ENCODE measurements at regions not wholly inside any gene's neighbourhood (a gene's known extent, or its start where the extent isn't known, plus 50 kb on each side); places are given as distances from the start of the nearest gene placed in this dataset.

- DNase-seq (ENCODE audit: low read depth, low spot score) (no peak), FAIRE-seq (no peak), ATAC-seq (no peak)
- ChIA-PET CTCF (interaction anchor here (0.7 kb wide), 1 partner anchor 416 kb away, joined by 4 read pairs; no protein-coding TSS in a partner anchor), RAD21 (ENCODE audit: unreplicated experiment) (no interaction called here), SMC1A (ENCODE audit: uncharacterized antibody, unreplicated experiment) (interaction anchor here (0.9 to 2.1 kb wide), 3 partner anchors 8 to 20 kb away, joined by 4 to 5 read pairs (median 4); no protein-coding TSS in a partner anchor), POLR2A (interaction anchor here (0.5 to 0.7 kb wide), 3 partner anchors 9 to 423 kb away, joined by 3 to 5 read pairs (median 3); no protein-coding TSS in a partner anchor)
- intact Hi-C loops (cut with micrococcal nuclease; ENCODE audit: unreplicated experiment) (loop anchor here (10.0 kb wide), 1 partner anchor 477 kb away; no protein-coding TSS in a partner anchor), in situ Hi-C loops (cut with MboI) (no loop called here)
- Histone ChIP-seq H2AFZ (ENCODE audit: control insufficient read depth, low read depth, low read length) (no peak overlapping the region), H3K4me2 (ENCODE audit: control insufficient read depth, insufficient read depth) (no peak overlapping the region), H3K36me3 (ENCODE audit: control insufficient read depth in 2 of 2, insufficient read depth in 2 of 2, low read length in 1 of 2) (no peaks in the 10 kb centered on the region), H3K27ac (ENCODE audit: control insufficient read depth, insufficient read depth) (no peak overlapping the region), H3K27me3 (replicated peaks in 1 of 2; ENCODE audit: control insufficient read depth in 2 of 2, insufficient read depth in 2 of 2, low read length in 1 of 2) (no peaks in the 10 kb centered on the region), H3K4me3 (no peak overlapping the region), H3K79me2 (ENCODE audit: control insufficient read depth, insufficient read depth, low read length) (no peaks in the 10 kb centered on the region), H3K9me3 (replicated peaks; ENCODE audit: control insufficient read depth, insufficient read depth, low read length) (no peaks in the 10 kb centered on the region), H3K9ac (ENCODE audit: control insufficient read depth, insufficient read depth, low read length) (no peak overlapping the region), H4K20me1 (ENCODE audit: control insufficient read depth, insufficient read depth) (no peaks in the 10 kb centered on the region), H3K4me1 (ENCODE audit: control insufficient read depth, insufficient read depth, low read length) (no peaks in the 10 kb centered on the region)
- WGBS (ENCODE audit: insufficient coverage, insufficient replicate concordance, low lambda C conversion rate, missing lambda C conversion rate), result 44% methylated on average over 1 of the region's 1 CpG
- TF ChIP-seq E2F8 (IDR thresholded peaks at IDR 0.05; ENCODE audit: low read depth, partially characterized antibody), result no peak
- TF ChIP-seq EP300 (IDR thresholded peaks at IDR 0.05; ENCODE audit: borderline replicate concordance in 1 of 2, control insufficient read depth in 1 of 2, low read depth in 2 of 2, low read length in 2 of 2), result no peak
- no peak for TF ChIP-seq CEBPB (IDR thresholded peaks at IDR 0.05; ENCODE audit: borderline replicate concordance in 1 of 2, low read depth in 2 of 2, low read length in 2 of 2)
- no peak for TF ChIP-seq RUNX3 (IDR thresholded peaks at IDR 0.05; ENCODE audit: low read length)
- no peak for TF ChIP-seq STAT1 (conservative IDR thresholded peaks at IDR 0.05)
- no peak for TF ChIP-seq ESRRA (IDR thresholded peaks at IDR 0.05; ENCODE audit: low read length)
- no peak for TF ChIP-seq SMAD1 (IDR thresholded peaks at IDR 0.05; ENCODE audit: low read depth, partially characterized antibody)
- no peak for TF ChIP-seq TCF7 (IDR thresholded peaks at IDR 0.05; ENCODE audit: borderline replicate concordance)
- TF ChIP-seq MXI1 (IDR thresholded peaks at IDR 0.05; ENCODE audit: low read depth, low read length), result no peak
- TF ChIP-seq USF1 (IDR thresholded peaks at IDR 0.05; ENCODE audit: borderline replicate concordance, extremely low read length, insufficient read depth, low read depth, low read length), result no peak
- TF ChIP-seq HDAC6 (IDR thresholded peaks at IDR 0.05; ENCODE audit: unreplicated experiment), result no peak
- TF ChIP-seq BHLHE40 (IDR thresholded peaks at IDR 0.05; ENCODE audit: borderline replicate concordance in 1 of 2, low read depth in 2 of 2, low read length in 1 of 2), result no peak
- TF ChIP-seq SRF (IDR thresholded peaks at IDR 0.05; ENCODE audit: low read depth in 2 of 2, low read length in 2 of 2), result no peak
- no peak for TF ChIP-seq RCOR1 (conservative IDR thresholded peaks at IDR 0.05; ENCODE audit: low read depth, low read length)
- TF ChIP-seq STAT3 (IDR thresholded peaks at IDR 0.05; ENCODE audit: low read depth, low read length), result no peak
- no peak for TF ChIP-seq TAF1 (IDR thresholded peaks at IDR 0.05; ENCODE audit: borderline replicate concordance, low read depth, low read length)
- no peak for TF ChIP-seq SMARCA5 (IDR thresholded peaks at IDR 0.05)
- BruUV-seq (replicated peaks), result no TSS peak
Observed at GRCh38 chr15:58277333-58277732, 139.2 kb downstream of the AQP9 start.
